ENCODE measurements at regions not wholly inside any gene's neighbourhood (a gene's known extent, or its start where the extent isn't known, plus 50 kb on each side); places are given as distances from the start of the nearest gene placed in this dataset.

- no peak for DNase-seq (ENCODE audit: low spot score)
These were observed 697.0 kb upstream of the POU3F2 start for GRCh38 chr6:98137391-98137790.

- no peak for DNase-seq (ENCODE audit: low spot score)
These were observed 691.5 kb upstream of the POU3F2 start for GRCh38 chr6:98142839-98143238.

GRCh38 chr6:98146656-98147055 is 687.7 kb upstream of the POU3F2 start:
- DNase-seq (ENCODE audit: low spot score), result no peak

- no peak for DNase-seq (ENCODE audit: low spot score)
These were observed 677.8 kb upstream of the POU3F2 start for GRCh38 chr6:98156580-98156979.

GRCh38 chr6:98179606-98180005 is 654.8 kb upstream of the POU3F2 start:
- DNase-seq (ENCODE audit: low spot score), result no peak

GRCh38 chr6:98200084-98200483 is 634.3 kb upstream of the POU3F2 start:
- DNase-seq (ENCODE audit: low spot score), result no peak

- DNase-seq (ENCODE audit: low spot score), result no peak
These were observed 631.1 kb upstream of the POU3F2 start for GRCh38 chr6:98203170-98203806.

- DNase-seq (ENCODE audit: low spot score), result no peak
These were observed 621.9 kb upstream of the POU3F2 start for GRCh38 chr6:98212468-98212867.

- DNase-seq (ENCODE audit: low spot score), result no peak
These were observed 618.8 kb upstream of the POU3F2 start for GRCh38 chr6:98215531-98215930.

- DNase-seq (ENCODE audit: low spot score), result no peak
These were observed 604.1 kb upstream of the POU3F2 start for GRCh38 chr6:98230250-98230649.

GRCh38 chr6:98239057-98239456 is 595.3 kb upstream of the POU3F2 start:
- DNase-seq (ENCODE audit: low spot score), result no peak

GRCh38 chr6:98241630-98242029 is 592.7 kb upstream of the POU3F2 start:
- DNase-seq (ENCODE audit: low spot score), result no peak

- DNase-seq (ENCODE audit: low spot score), result no peak
These were observed 579.8 kb upstream of the POU3F2 start for GRCh38 chr6:98254624-98255023.

- no peak for DNase-seq (ENCODE audit: low spot score)
These were observed 574.0 kb upstream of the POU3F2 start for GRCh38 chr6:98260382-98260781.

GRCh38 chr6:98272060-98272459 is 562.3 kb upstream of the POU3F2 start:
- no peak for DNase-seq (ENCODE audit: low spot score)

GRCh38 chr6:98274691-98275090 is 559.7 kb upstream of the POU3F2 start:
- DNase-seq (ENCODE audit: low spot score), result no peak

GRCh38 chr6:98280492-98280891 is 553.9 kb upstream of the POU3F2 start:
- DNase-seq (ENCODE audit: low spot score), result no peak

- no peak for DNase-seq (ENCODE audit: low spot score)
These were observed 547.8 kb upstream of the POU3F2 start for GRCh38 chr6:98286620-98287019.

- no peak for DNase-seq (ENCODE audit: low spot score)
These were observed 546.5 kb upstream of the POU3F2 start for GRCh38 chr6:98287876-98288275.

- no peak for DNase-seq (ENCODE audit: low spot score)
These were observed 541.6 kb upstream of the POU3F2 start for GRCh38 chr6:98292810-98293209.

- DNase-seq (ENCODE audit: low spot score), result no peak
These were observed 538.7 kb upstream of the POU3F2 start for GRCh38 chr6:98295515-98296175.

GRCh38 chr6:98308564-98308963 is 525.8 kb upstream of the POU3F2 start:
- DNase-seq (ENCODE audit: low spot score), result no peak

- no peak for DNase-seq (ENCODE audit: low spot score)
These were observed 523.9 kb upstream of the POU3F2 start for GRCh38 chr6:98310443-98310842.

- DNase-seq (ENCODE audit: low spot score), result no peak
These were observed 510.8 kb upstream of the POU3F2 start for GRCh38 chr6:98323605-98324004.

All from CD4-positive, alpha-beta T cell treated with Interleukin-15 for 4 hours (primary cell).